Psoas muscle (tissue), 7 donors: ENCODE measurements at regions not wholly inside any gene's neighbourhood (a gene's known extent, or its start where the extent isn't known, plus 50 kb on each side); places are given as distances from the start of the nearest gene placed in this dataset.

Experiments
- ATAC-seq, 4 donors: fragments of 200-7000 bp; cut with Tn5 transposase; one replicate each; pipeline ENCODE4 v1.9.1; 2020; ENCODE audit warnings: moderate library complexity in 3 of 4, mild to moderate bottlenecking in 2 of 4
- DNase-seq, 2 donors: peaks; one replicate each; pipeline ENCODE4 v3.0.0-alpha.2; 2020
- H3K27ac ChIP-seq: fragments of 200-600 bp; one replicate; pipeline ENCODE4 v1.8.0; 2022
- H3K27me3 ChIP-seq, 3 donors: fragments of 200-600 bp in 1 of 3; one replicate each; pipeline versions ENCODE4 v1.6.1 to v1.8.0; 2013 to 2022; ENCODE audit warnings: low read length in 2 of 3, mild to moderate bottlenecking in 2 of 3, moderate library complexity in 1 of 3; ENCODE audit not compliant: insufficient read depth in 3 of 3
- H3K36me3 ChIP-seq, 2 donors: fragments of 200-600 bp in 1 of 2; one replicate each; pipeline versions ENCODE4 v1.6.1 to v1.8.0; 2013 to 2022; ENCODE audit warnings: low read depth in 1 of 2, mild to moderate bottlenecking in 1 of 2, moderate library complexity in 1 of 2; ENCODE audit not compliant: insufficient read depth in 1 of 2
- H3K4me1 ChIP-seq: fragments of 200-600 bp; one replicate; pipeline ENCODE4 v1.8.0; 2022
- H3K4me3 ChIP-seq: fragments of 200-600 bp; one replicate; pipeline ENCODE4 v1.8.0; 2022; ENCODE audit warnings: mild to moderate bottlenecking
- H3K9me3 ChIP-seq: fragments of 200-600 bp; one replicate; pipeline ENCODE4 v1.8.0; 2022
- WGBS, 3 donors: extraction: QIAGEN DNeasy Blood & Tissue Kit; methylation state at CpG; one replicate each; pipeline versions ENCODE4 v1.1.6 to v1.1.7; 2013; 5-methylcytosine and 5-hydroxymethylcytosine counted together
- intact Hi-C, 2 donors: fragments of 100-400 bp; cut with DNase I; formaldehyde crosslinking; loops; one replicate each; pipeline versions ENCODE4 v1.11.0 to v1.14.2; 2022
- TF ChIP-seq, protein P1 (sequence below): fragments of 200-600 bp; IDR thresholded peaks from one replicate; pipeline ENCODE4 v1.8.0; 2022; ENCODE audit warnings: antibody characterized with exemption
- donor health status: healthy with polysubstance abuse.
- donor health status: DM: no; HTN: no; CAD: no; lungs with moderate emphysema.
- donor health status: Bipolar disorder and iron deficiency.
- donor health status: healthy.
- donor health status: DM: yes; HTN: yes; CAD: no.
- donor health status: DM: no; HTN: no; CAD: no.
- donor health status: DM: yes; HTN: yes; CAD: no.

DNA sequence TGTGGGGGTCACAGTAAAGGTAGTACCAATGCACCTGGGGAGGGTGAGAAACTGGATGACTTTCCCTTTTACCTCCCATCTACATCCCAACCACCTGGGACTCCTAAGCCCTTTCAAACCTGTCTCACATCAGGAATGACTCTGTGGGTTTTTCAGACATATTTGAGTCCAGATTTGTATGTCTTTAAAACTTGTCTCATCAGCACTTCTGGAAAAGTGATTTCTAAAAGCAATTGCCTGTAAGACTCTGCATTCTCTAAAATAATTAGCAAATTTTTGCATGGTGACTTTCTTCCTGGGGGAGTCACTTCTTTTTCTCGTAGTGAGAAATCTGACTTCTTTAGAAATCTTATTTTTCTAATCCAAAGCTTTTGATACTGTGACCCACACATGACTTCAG lies 1553.0 kb upstream of the PIK3C3 start:
- Histone ChIP-seq H3K36me3 (no peaks in the 10 kb centered on the region), H3K27me3 (no peaks in the 10 kb centered on the region), H3K27ac (no peak overlapping the region), H3K4me1 (no peaks in the 10 kb centered on the region), H3K4me3 (no peak overlapping the region), H3K9me3 (no peaks in the 10 kb centered on the region)
- ATAC-seq = no peak
- 58 to 71% (median 61%) methylated on average over 1 of the region's 1 CpG for WGBS, 3 donors
- intact Hi-C loops = no loop called here
- DNase-seq = no peak
- TF ChIP-seq, protein P1, sequence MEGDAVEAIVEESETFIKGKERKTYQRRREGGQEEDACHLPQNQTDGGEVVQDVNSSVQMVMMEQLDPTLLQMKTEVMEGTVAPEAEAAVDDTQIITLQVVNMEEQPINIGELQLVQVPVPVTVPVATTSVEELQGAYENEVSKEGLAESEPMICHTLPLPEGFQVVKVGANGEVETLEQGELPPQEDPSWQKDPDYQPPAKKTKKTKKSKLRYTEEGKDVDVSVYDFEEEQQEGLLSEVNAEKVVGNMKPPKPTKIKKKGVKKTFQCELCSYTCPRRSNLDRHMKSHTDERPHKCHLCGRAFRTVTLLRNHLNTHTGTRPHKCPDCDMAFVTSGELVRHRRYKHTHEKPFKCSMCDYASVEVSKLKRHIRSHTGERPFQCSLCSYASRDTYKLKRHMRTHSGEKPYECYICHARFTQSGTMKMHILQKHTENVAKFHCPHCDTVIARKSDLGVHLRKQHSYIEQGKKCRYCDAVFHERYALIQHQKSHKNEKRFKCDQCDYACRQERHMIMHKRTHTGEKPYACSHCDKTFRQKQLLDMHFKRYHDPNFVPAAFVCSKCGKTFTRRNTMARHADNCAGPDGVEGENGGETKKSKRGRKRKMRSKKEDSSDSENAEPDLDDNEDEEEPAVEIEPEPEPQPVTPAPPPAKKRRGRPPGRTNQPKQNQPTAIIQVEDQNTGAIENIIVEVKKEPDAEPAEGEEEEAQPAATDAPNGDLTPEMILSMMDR = no peak

DNA sequence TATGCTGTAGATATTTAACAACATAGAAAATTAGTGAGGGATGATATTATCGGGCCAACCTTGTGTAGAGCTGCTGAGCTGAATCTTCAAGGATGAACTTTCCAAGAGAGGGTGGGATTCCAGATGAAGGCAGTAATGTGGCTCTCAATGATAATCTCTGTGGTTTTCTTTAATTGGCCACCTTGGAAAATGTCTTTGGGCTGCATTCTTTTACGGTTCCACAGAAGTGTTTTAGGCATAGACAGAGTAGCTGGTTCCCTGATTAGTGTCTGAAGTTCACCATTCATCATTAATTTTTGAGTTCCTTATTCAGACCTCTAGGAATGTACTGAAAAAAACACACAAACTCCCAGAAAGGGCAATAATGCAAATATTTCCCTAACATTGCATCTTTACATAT lies 1566.9 kb upstream of the PIK3C3 start:
- intact Hi-C loops = no loop called here

DNA sequence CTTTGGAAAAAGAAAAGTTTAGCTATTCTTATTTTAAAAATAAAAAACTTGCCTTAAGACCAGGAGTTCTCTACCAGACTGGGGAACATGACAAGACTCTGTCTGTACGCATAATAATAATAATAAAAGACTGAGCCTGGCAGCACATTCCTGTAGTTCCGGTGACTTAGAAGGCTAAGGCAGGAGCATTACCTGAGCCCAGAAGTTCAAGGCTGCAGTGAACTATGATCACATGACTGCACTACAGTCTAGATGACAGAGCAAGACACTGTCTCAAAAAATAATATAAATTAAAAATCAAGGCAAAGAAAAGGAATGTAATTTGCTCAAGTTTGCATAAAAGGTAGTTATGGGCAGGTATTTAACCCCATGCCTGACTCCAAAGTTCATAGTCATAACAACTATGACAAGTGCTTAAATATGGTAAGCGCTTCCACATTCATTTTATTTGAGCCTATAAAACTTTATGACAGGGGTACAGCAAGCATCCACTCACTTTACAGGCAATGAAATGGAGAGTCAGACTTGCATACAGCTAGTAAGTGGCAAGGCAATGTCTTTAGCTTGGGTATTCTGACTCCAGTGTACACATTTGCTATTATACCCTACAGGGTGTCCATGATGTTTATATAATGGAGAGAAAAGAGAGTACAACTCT lies 1567.8 kb upstream of the PIK3C3 start:
- Histone ChIP-seq H3K27ac (no peak overlapping the region), H3K9me3 (no peaks in the 10 kb centered on the region), H3K27me3 (no peaks in the 10 kb centered on the region), H3K36me3 (no peaks in the 10 kb centered on the region), H3K4me1 (no peaks in the 10 kb centered on the region), H3K4me3 (no peak overlapping the region)
- ATAC-seq = no peak
- no peak for DNase-seq
- intact Hi-C loops = no loop called here
- TF ChIP-seq, protein P1 = no peak
- WGBS, 3 donors = 79 to 82% (median 80%) methylated on average over 3 of the region's 3 CpGs

More for the DNA sequence above, 1566.9 kb upstream of the PIK3C3 start:
- H3K4me1 ChIP-seq = no peaks in the 10 kb centered on the region
- no peak overlapping the region for H3K27ac ChIP-seq
- no peak overlapping the region for H3K4me3 ChIP-seq
- no peaks in the 10 kb centered on the region for H3K36me3 ChIP-seq
- no peaks in the 10 kb centered on the region for H3K27me3 ChIP-seq
- H3K9me3 ChIP-seq = no peaks in the 10 kb centered on the region
- DNase-seq (no peak), ATAC-seq (no peak)
- TF ChIP-seq, protein P1 = no peak
- WGBS, 3 donors = 86% methylated on average over 2 of the region's 2 CpGs

DNA sequence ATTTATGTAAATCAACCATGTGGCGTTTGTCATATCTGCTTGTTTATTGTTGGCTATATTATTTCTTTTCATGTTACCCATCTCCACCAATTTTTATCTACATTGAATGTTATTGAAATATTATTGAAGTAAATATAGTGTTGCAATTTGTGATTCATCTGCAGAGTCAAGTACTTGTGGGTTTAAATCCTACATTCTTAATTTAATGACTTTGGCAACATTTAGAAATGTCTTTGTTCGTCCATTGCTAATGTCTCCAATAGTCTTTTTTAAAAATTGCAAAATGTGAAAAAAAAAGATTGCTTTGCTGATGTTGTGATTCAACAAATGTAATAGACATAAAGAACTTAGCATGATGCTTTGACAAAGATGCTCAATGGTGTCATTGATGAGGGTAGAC lies 1572.8 kb upstream of the PIK3C3 start:
- no peaks in the 10 kb centered on the region for H3K9me3 ChIP-seq
- DNase-seq (no peak), ATAC-seq (no peak)
- no peak overlapping the region for H3K4me3 ChIP-seq
- TF ChIP-seq, protein P1 = no peak
- H3K4me1 ChIP-seq = no peaks in the 10 kb centered on the region
- H3K36me3 ChIP-seq = no peaks in the 10 kb centered on the region
- WGBS, 3 donors = 66 to 80% (median 75%) methylated on average over 2 of the region's 2 CpGs
- intact Hi-C loops = no loop called here
- H3K27ac ChIP-seq = no peak overlapping the region
- no peaks in the 10 kb centered on the region for H3K27me3 ChIP-seq
